Gastrocnemius medialis (tissue), 4 donors: ENCODE measurements at regions not wholly inside any gene's neighbourhood (a gene's known extent, or its start where the extent isn't known, plus 50 kb on each side); places are given as distances from the start of the nearest gene placed in this dataset.

ENCODE experiments used
- CTCF ChIP-seq, 5 experiments: fragments of 450-650 bp in 3 of 5; fragments of 200-600 bp in 2 of 5; sonication (generic) in 2 of 5; IDR thresholded peaks in 4 of 5; conservative IDR thresholded peaks in 1 of 5; 1 replicate in 4 of 5; 2 replicates in 1 of 5; pipeline ENCODE4 v1.5.1; 2016 to 2019; ENCODE audit warnings: antibody characterized with exemption in 5 of 5, mild to moderate bottlenecking in 3 of 5, moderate library complexity in 3 of 5
- POLR2A ChIP-seq, 2 donors: fragments of 450-650 bp; IDR thresholded peaks; one replicate each; pipeline ENCODE4 v1.6.1; 2017; ENCODE audit warnings: antibody characterized with exemption in 2 of 2, mild to moderate bottlenecking in 2 of 2, moderate library complexity in 2 of 2

- TF ChIP-seq CTCF (IDR thresholded peaks at IDR 0.05 in 4 of 5, conservative IDR thresholded peaks at IDR 0.05 in 1 of 5) (peak in 1 of 5 experiments; percentile 30), POLR2A (IDR thresholded peaks at IDR 0.05) (no peak)
Measured at GRCh38 chr2:18404708-18405107, 155.7 kb downstream of the RDH14 start.
